A549 (cell line): ENCODE measurements at regions not wholly inside any gene's neighbourhood (a gene's known extent, or its start where the extent isn't known, plus 50 kb on each side); places are given as distances from the start of the nearest gene placed in this dataset.

Source experiments
- ATAC-seq, 2 experiments: fragments of 200-7000 bp in 1 of 2; fragments of >200 bp in 1 of 2; cut with Nextera tagmentation in 1 of 2; cut with Tn5 transposase in 1 of 2; 3 replicates each; pipeline versions ENCODE4 v1.8.0 to v1.9.1; 2018 to 2020; ENCODE audit warnings: mild to moderate bottlenecking in 1 of 2, moderate library complexity in 1 of 2
- CTCF ChIA-PET: fragments of 300-600 bp; sonication (Branson Sonifier 250); formaldehyde crosslinking; extraction: SDS; loops from one replicate; lab custom pipeline; 2021; ENCODE audit warnings: antibody characterized with exemption, inconsistent platforms; lab: Yijun Ruan, JAX
- POLR2A ChIA-PET: fragments of 350-600 bp; formaldehyde crosslinking; extraction: SDS; loops from one replicate; lab custom pipeline; 2021; ENCODE audit warnings: antibody characterized with exemption, inconsistent platforms; lab: Yijun Ruan, JAX
- DNase-seq, 2 experiments: peaks; one replicate each; pipeline versions ENCODE4 v3.0.0 to v3.0.0-alpha.2; 2011 to 2016; ENCODE audit warnings: low read depth in 1 of 2, low spot score in 1 of 2
- FAIRE-seq: peaks from 2 replicates; lab custom pipeline; 2011; peaks lifted over from hg19 to GRCh38; lab: Jason Lieb, UNC
- H3K27ac ChIP-seq, 2 experiments: fragments of >200 bp; sonication (Bioruptor Twin); formaldehyde crosslinking; 3 replicates each; pipeline ENCODE4 v1.5.1; 2016 to 2017
- H3K4me1 ChIP-seq: fragments of >200 bp; sonication (Bioruptor Twin); formaldehyde crosslinking; 3 replicates; pipeline ENCODE4 v1.6.1; 2016
- H3K4me2 ChIP-seq: fragments of >200 bp; sonication (Bioruptor Twin); formaldehyde crosslinking; 3 replicates; pipeline ENCODE4 v1.6.1; 2016
- H3K4me3 ChIP-seq: fragments of >200 bp; sonication (Bioruptor Twin); formaldehyde crosslinking; 3 replicates; pipeline ENCODE4 v1.5.1; 2016
- H3K9me3 ChIP-seq: fragments of >200 bp; sonication (Bioruptor Twin); formaldehyde crosslinking; 3 replicates; pipeline ENCODE4 v1.6.1; 2016
- BHLHE40 ChIP-seq: IDR thresholded peaks from 2 replicates; pipeline ENCODE4 v1.6.1; 2012; ENCODE audit warnings: low read depth, low read length, inconsistent platforms
- CBX2 ChIP-seq: fragments of 200-600 bp; sonication (generic); IDR thresholded peaks from 2 replicates; pipeline ENCODE4 v1.6.1; 2016; ENCODE audit warnings: low read depth, mild to moderate bottlenecking, borderline replicate concordance
- CBX8 ChIP-seq: fragments of 200-600 bp; sonication (generic); IDR thresholded peaks from 2 replicates; pipeline ENCODE4 v1.6.1; 2016
- CHD2 ChIP-seq: fragments of 150-350 bp; IDR thresholded peaks from 2 replicates; pipeline ENCODE4 v1.6.1; 2014; ENCODE audit warnings: low read length; ENCODE audit not compliant: partially characterized antibody
- EHF ChIP-seq: fragments of 250-450 bp; sonication (Bioruptor Pico); IDR thresholded peaks from 2 replicates; pipeline ENCODE4 v1.5.0; 2020; ENCODE audit warnings: mild to moderate bottlenecking
- EHMT2 ChIP-seq: fragments of 200-600 bp; sonication (generic); IDR thresholded peaks from 2 replicates; pipeline ENCODE4 v1.6.1; 2016; ENCODE audit warnings: antibody characterized with exemption, low read depth, mild to moderate bottlenecking, moderate library complexity
- ELK1 ChIP-seq: fragments of 150-350 bp; IDR thresholded peaks from 2 replicates; pipeline ENCODE4 v1.6.1; 2014; ENCODE audit warnings: low read depth, mild to moderate bottlenecking, low read length
- EP300 ChIP-seq, 2 experiments: fragments of >200 bp; sonication (Bioruptor Twin); formaldehyde crosslinking; IDR thresholded peaks; 2 replicates in 1 of 2; 3 replicates in 1 of 2; pipeline ENCODE4 v1.6.1; 2016 to 2017
- ESRRA ChIP-seq: fragments of 150-350 bp; IDR thresholded peaks from 2 replicates; pipeline ENCODE4 v1.6.1; 2014; ENCODE audit warnings: mild to moderate bottlenecking, low read length, borderline replicate concordance
- FOSB ChIP-seq: fragments of 250-450 bp; sonication (Bioruptor Pico); IDR thresholded peaks from 2 replicates; pipeline ENCODE4 v1.5.0; 2020; ENCODE audit warnings: mild to moderate bottlenecking, moderate library complexity
- FOXS1 ChIP-seq: fragments of 250-450 bp; sonication (Bioruptor Pico); IDR thresholded peaks from 2 replicates; pipeline ENCODE4 v1.5.0; 2020; ENCODE audit warnings: mild to moderate bottlenecking, moderate library complexity
- HDAC2 ChIP-seq: fragments of 200-600 bp; sonication (generic); IDR thresholded peaks from 2 replicates; pipeline ENCODE4 v1.6.1; 2016
- HOXB13 ChIP-seq: fragments of 250-450 bp; sonication (Bioruptor Pico); IDR thresholded peaks from 2 replicates; pipeline ENCODE4 v1.5.0; 2020; ENCODE audit warnings: low read depth, mild to moderate bottlenecking, moderate library complexity
- JUNB ChIP-seq: fragments of >200 bp; sonication (Bioruptor Twin); formaldehyde crosslinking; IDR thresholded peaks from 2 replicates; pipeline ENCODE4 v1.6.1; 2016
- KDM1A ChIP-seq: fragments of 200-600 bp; sonication (generic); IDR thresholded peaks from 2 replicates; pipeline ENCODE4 v1.6.1; 2016; ENCODE audit warnings: low read depth, mild to moderate bottlenecking
- MAZ ChIP-seq: fragments of 150-350 bp; IDR thresholded peaks from 2 replicates; pipeline ENCODE4 v1.6.1; 2014; ENCODE audit warnings: antibody characterized with exemption, low read depth, low read length, borderline replicate concordance
- NFE2L2 ChIP-seq: fragments of 150-350 bp; conservative IDR thresholded peaks from 2 replicates; pipeline ENCODE4 v1.6.1; 2014; ENCODE audit warnings: low read length
- NPAS2 ChIP-seq: fragments of 250-450 bp; sonication (Bioruptor Pico); IDR thresholded peaks from 2 replicates; pipeline ENCODE4 v1.8.0; 2022; ENCODE audit warnings: mild to moderate bottlenecking, moderate library complexity, borderline replicate concordance
- POLR2AphosphoS2 ChIP-seq: conservative IDR thresholded peaks from 2 replicates; pipeline ENCODE4 v1.6.1; 2012; ENCODE audit warnings: low read length, improper control_type of control experiment, inconsistent platforms
- RARB ChIP-seq: fragments of 250-450 bp; sonication (Bioruptor Pico); IDR thresholded peaks from 2 replicates; pipeline ENCODE4 v1.8.0; 2021; ENCODE audit warnings: mild to moderate bottlenecking, moderate library complexity
- RNF2 ChIP-seq: fragments of 200-600 bp; sonication (generic); IDR thresholded peaks from 2 replicates; pipeline ENCODE4 v1.6.1; 2016; ENCODE audit warnings: low read depth, mild to moderate bottlenecking, antibody characterized with exemption, moderate library complexity, borderline replicate concordance
- TP53 ChIP-seq: fragments of 250-450 bp; sonication (Bioruptor Pico); IDR thresholded peaks from 2 replicates; pipeline ENCODE4 v1.5.0; 2021; ENCODE audit warnings: mild to moderate bottlenecking, moderate library complexity
- ZFP36 ChIP-seq: fragments of 450-650 bp; IDR thresholded peaks from 2 replicates; pipeline ENCODE4 v1.6.1; 2014; ENCODE audit warnings: borderline replicate concordance; ENCODE audit not compliant: partially characterized antibody
- ZSCAN20 ChIP-seq: fragments of 250-450 bp; sonication (Bioruptor Pico); IDR thresholded peaks from 2 replicates; pipeline ENCODE4 v1.8.0; 2022; ENCODE audit warnings: mild to moderate bottlenecking, moderate library complexity
- WGBS: methylation state at CpG from one replicate; pipeline ENCODE4 v1.1.6; 2017; ENCODE audit errors: missing lambda C conversion rate; 5-methylcytosine and 5-hydroxymethylcytosine counted together
- TF ChIP-seq, protein P1 (sequence below): fragments of >200 bp; sonication (Bioruptor Twin); formaldehyde crosslinking; IDR thresholded peaks from 2 replicates; pipeline ENCODE4 v1.6.1; 2016
- TF ChIP-seq, protein P2 (sequence below): IDR thresholded peaks from 2 replicates; pipeline ENCODE4 v1.6.1; 2012
- TF ChIP-seq, protein P3 (sequence below): IDR thresholded peaks from 2 replicates; pipeline ENCODE4 v1.6.1; 2012; ENCODE audit warnings: low read depth, borderline replicate concordance

- ChIA-PET CTCF (no interaction called here), POLR2A (no interaction called here)
- no peaks in the 10 kb centered on the region for H3K4me1 ChIP-seq
- FAIRE-seq: no peak
- H3K4me2 ChIP-seq: no peak overlapping the region
- no peak overlapping the region for H3K4me3 ChIP-seq
- H3K27ac ChIP-seq: no peak overlapping the region
- no peak for DNase-seq
- TF ChIP-seq ESRRA (no peak), FOXS1 (CRISPR knock-in tag) (no peak), ZFP36 (no peak), MAZ (no peak), TP53 (CRISPR knock-in tag) (no peak), CHD2 (no peak), BHLHE40 (no peak), EHMT2 (no peak), ZSCAN20 (CRISPR knock-in tag) (no peak), RARB (CRISPR knock-in tag) (no peak), JUNB (no peak), NPAS2 (CRISPR knock-in tag) (no peak)
- TF ChIP-seq, protein P1, sequence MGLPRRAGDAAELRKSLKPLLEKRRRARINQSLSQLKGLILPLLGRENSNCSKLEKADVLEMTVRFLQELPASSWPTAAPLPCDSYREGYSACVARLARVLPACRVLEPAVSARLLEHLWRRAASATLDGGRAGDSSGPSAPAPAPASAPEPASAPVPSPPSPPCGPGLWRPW: no peak
- TF ChIP-seq, protein P2, sequence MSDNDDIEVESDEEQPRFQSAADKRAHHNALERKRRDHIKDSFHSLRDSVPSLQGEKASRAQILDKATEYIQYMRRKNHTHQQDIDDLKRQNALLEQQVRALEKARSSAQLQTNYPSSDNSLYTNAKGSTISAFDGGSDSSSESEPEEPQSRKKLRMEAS: no peak
- ATAC-seq: no peak
- no peaks in the 10 kb centered on the region for H3K9me3 ChIP-seq
- WGBS: 0% methylated on average over 1 of the region's 1 CpG
These were observed 1052.6 kb downstream of the REEP3 start for GRCh38 chr10:64573623-64574325.

GRCh38 chr10:64574371-64574770 lies 1053.2 kb downstream of the REEP3 start:
- DNase-seq (no peak), ATAC-seq (no peak), FAIRE-seq (no peak)
- CTCF ChIA-PET: no interaction called here
- H3K4me2 ChIP-seq: no peak overlapping the region
- no peak overlapping the region for H3K27ac ChIP-seq
- H3K4me1 ChIP-seq: no peaks in the 10 kb centered on the region
- 35% methylated on average over 2 of the region's 2 CpGs for WGBS
- no peak for TF ChIP-seq HOXB13 (CRISPR knock-in tag)
- TF ChIP-seq, protein P2: no peak
- no peak for TF ChIP-seq KDM1A
- no peak for TF ChIP-seq NFE2L2
- TF ChIP-seq, protein P3, sequence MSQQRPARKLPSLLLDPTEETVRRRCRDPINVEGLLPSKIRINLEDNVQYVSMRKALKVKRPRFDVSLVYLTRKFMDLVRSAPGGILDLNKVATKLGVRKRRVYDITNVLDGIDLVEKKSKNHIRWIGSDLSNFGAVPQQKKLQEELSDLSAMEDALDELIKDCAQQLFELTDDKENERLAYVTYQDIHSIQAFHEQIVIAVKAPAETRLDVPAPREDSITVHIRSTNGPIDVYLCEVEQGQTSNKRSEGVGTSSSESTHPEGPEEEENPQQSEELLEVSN: no peak
- no peak for TF ChIP-seq CBX8
- TF ChIP-seq TP53 (CRISPR knock-in tag): no peak
- TF ChIP-seq CHD2: no peak
- TF ChIP-seq HDAC2: no peak
- TF ChIP-seq POLR2AphosphoS2: no peak
- TF ChIP-seq FOSB (CRISPR knock-in tag): no peak
- no peak for TF ChIP-seq CBX2
- TF ChIP-seq ELK1: no peak
- no peak for TF ChIP-seq EHF (CRISPR knock-in tag)
- no peak for TF ChIP-seq EP300 (IDR thresholded peaks at IDR 0.05)
- no peak for TF ChIP-seq RNF2
- no peak overlapping the region for H3K4me3 ChIP-seq
- no peaks in the 10 kb centered on the region for H3K9me3 ChIP-seq
- POLR2A ChIA-PET: no interaction called here
